HT-29 (cell line): ENCODE measurements at regions not wholly inside any gene's neighbourhood (a gene's known extent, or its start where the extent isn't known, plus 50 kb on each side); places are given as distances from the start of the nearest gene placed in this dataset.
"Not testable (repeated sequence)": the region's sequence is repeated elsewhere in the genome, so short reads cannot be mapped to it uniquely, and the experiment has no call there.

ENCODE experiments used
- DNase-seq: peaks from one replicate; pipeline ENCODE4 v3.0.0-alpha.2; 2015; ENCODE audit warnings: low spot score

GRCh38 chr9:93813221-93814076, 141.7 kb downstream of the BARX1 start:
- DNase-seq, result no peak

DNA sequence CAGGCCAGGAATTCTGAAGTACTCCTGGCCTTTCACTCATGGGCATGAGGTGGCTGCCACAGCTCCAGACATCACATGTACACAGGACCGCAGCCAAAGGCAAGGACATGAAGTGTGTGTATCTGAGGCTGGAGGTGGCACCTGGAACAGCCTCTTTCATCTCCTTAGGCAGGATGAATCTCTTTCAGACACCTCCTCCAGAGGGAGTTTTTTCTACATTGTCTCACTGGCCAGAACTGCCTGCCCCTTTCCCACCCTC, 142.8 kb downstream of the BARX1 start:
- DNase-seq, result no peak

- no peak for DNase-seq
Observed at GRCh38 chr9:93810028-93810971, 144.9 kb downstream of the BARX1 start.

DNA sequence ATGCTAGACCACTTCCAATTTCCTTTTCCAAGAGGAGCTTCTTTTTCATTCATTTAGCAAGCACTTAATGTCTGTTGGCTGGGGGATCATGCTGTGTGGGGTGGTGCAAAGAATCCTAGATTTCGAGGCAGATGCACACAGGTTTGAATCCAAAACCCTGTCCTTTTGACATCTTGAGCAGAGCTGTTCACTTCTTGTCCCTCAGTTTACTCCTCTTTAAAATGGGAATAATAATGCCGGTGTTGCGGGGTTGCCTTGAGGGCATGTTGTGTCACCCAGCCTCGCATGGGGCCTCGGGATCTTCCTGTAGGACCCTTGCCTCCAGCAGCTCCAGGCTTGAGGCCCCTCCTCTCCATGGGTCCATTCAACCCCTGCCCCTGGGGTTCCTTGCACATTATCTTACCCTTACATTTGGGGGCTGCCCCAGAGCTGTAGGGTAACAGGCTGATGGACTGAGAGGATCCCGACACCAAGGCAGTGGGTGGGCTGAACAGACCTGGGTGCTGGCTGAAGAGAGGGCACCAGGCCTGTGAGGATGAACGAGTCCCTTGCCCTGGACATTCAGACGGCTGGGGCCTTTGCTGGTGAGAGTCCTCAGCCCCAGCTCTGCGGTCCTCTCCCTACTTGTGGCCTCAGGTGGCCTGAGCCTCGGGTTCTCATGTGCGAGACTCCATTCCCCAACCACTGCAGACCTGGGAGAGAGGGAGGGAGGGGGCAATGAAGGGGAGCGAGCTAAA, 145.8 kb downstream of the BARX1 start:
- no peak for DNase-seq

- no peak for DNase-seq
Observed at GRCh38 chr9:93808115-93809029, 146.8 kb downstream of the BARX1 start.

- DNase-seq, result no peak
Observed at GRCh38 chr9:93807166-93808074, 147.7 kb downstream of the BARX1 start.

- no peak for DNase-seq
Observed at GRCh38 chr9:93801581-93802284, 153.4 kb downstream of the BARX1 start.

DNA sequence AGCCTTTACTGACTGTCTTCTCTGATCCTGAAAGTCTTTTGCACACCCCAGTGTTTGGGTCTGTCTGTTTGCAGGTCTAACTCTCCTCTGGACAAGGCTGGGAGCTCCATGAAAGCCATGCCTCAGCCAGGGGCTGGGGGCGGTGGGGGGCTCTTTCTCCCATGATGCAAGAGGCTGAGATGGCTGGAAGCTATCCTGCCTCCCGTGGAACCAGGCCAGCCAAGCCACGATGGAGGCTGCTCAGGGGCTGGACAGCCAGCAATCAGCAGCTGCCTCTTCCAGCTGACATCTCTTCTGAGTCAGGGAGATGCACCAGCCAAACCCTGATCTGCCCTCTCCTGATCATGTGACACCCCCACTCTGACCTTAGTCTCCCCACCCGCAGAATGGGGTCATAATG, 154.0 kb downstream of the BARX1 start:
- DNase-seq, result no peak

DNA sequence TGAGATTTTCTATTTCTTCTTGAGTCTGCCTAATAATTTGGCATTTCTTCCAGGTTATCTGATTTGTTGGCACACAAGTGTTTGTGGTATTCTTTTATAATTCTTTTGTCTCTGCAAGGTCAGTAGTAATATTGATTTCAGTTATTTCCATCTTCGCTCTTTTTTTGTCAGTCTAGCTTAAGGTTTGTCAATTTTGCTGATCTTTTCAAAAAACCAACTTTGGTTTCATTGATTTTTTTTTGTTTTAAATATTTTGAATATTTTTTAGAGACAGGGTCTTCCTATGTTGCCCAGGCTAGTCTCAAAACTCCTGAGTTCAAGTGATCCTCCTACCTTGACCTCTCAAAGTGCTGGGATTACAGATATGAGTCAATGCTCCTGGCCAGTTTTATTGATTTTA, 162.8 kb downstream of the BARX1 start:
- DNase-seq, result no peak

DNA sequence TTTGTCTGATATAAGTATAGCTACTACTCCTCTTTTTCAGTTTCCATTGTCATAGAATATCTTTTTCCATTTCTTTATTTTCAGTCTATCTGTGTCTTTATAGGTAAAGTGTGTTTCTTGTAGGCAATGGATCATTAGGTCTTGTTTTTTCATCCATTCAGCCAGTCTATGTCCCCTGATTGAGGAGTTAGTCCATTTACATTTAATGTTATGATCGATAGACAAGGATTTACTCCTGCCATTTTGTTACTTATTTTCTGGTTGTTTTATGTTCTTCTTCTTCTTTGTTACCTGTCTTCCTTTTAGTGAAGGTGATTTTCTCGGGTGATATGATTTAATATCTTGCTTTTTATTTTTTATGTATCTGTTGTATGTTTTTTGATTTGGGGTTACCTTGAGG, 169.0 kb downstream of the BARX1 start:
- DNase-seq, result no peak

DNA sequence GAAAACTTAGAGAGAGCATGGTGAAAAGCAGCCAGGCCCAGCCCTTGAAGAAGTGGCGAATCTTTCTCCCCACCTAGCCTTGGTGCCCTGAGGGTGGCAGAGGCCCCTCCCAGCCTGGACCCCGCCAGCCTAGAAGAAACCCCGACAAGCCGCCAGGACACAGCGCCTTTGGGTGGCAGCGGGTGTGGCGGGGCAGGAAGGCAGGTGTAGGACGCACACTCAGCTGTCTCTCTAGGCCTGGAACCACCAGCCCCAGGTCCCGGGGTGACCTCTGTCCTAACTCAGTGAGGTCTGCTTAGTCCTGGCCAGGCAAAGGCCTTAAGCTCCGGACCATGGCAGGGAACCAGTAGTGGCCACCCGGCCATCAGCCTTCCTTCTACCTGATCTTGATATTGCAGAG, 178.3 kb downstream of the BARX1 start:
- DNase-seq, result no peak

DNA sequence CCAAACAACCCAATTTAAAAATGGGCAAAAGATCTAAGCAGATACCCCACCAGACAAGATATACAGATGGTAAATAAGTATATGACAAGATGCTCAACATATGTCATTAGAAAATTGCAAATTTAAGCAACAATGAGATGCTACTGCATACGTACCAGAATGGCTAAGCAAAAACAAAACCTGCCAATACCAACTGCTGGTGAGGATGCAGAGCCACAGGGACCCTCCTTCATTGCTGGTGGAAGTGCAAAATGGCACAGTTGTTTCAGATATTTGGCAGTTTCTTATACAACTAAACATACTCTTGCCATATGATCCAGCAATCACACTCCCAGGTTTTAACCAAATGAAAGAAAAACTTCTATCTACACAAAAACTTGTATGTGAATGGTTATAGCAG, 178.9 kb downstream of the BARX1 start:
- no peak for DNase-seq

DNA sequence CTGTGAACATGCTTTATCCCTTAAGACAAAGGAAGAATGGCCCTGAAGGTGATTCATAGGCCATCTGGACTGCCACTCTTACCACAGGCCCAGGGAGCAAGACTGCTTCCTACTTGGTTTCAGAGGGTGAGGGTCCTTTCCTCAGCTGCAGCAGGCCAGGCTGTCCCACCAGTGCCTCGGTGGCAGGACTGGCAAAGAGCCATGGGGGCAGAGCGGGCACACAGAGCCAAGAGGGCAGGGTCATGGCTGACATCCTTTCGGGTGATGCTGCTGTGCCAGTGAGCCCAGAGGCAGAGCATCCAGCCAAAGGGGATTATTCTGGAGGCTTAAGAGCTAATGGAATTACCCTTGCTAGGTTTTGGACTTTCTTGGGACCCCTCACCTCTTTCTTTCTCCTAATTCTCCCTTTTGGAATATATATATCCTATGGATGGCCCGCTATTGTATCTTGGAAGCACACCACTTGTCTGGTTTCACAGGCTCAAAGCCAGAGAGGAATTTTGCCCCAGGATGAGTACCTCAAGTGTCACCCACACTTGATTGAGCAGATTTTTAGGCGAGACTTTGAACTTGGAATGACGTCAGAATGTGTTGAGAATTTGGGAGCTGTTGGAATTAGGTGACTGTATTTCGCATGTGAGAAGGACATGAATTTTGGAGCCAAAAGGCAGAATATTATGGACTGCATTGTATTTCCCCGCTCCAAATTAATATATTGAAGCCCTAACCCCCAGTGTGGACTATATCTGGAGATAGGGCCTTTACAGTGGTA, 180.6 kb downstream of the BARX1 start:
- no peak for DNase-seq

DNA sequence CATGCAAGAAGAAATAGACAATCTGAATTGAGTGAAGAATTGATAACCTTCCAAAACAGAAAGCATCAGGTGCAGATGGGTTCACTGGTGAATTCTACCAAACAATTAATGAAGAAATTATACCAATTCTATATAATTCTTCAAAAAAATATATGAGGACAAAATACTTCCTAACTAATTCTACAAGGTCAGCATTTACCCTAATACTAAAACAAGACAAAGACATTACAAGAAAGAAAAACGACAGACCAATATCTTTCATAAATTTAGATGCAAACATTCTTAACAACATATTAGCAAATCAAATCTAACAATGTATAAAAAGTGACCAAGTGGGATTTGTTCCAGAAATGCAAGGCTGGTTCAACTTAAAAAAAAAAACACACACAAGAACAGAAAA, 183.9 kb downstream of the BARX1 start:
- DNase-seq, result no peak

GRCh38 chr9:93761822-93762221, 185.4 kb downstream of the PHF2 start:
- no peak for DNase-seq

DNA sequence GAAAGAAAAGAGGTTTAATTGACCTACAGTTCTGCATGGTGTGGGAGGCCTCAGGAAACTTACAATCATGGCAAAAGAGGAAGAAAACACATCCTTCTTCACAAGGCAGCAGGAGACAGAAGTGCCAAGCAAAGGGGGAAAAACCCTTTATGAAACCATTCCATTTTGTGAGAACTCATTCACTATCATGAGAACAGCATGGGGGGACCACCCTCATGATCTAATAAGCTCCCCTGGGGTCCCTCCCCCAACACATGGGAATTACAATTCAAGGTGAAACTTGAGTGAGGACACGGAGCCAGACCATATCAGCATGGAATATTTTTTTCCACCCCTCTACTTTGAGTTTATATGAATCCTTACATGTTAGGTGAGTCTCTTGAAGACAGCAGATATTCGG, 173.7 kb downstream of the PHF2 start:
- DNase-seq, result no peak

DNA sequence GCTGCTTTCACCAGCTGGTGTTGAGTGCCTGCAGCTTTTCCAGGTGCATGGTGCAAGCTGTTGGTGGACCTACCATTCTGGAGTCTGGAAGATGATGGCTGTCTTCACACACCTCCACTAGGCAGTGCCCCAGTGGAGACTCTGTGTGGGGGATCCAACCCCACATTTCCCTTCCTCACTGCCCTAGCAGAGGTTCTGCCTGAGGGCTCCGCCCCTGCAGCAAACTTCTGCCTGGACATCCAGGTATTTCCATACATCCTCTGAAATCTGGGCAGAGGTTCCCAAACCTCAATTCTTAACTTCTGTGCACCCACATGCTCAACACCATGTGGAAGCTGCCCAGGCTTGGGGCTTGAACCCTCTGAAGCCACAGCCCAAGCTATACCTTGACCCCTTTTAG, 172.4 kb downstream of the PHF2 start:
- DNase-seq, result not testable (repeated sequence)

GRCh38 chr9:93731963-93732362, 155.6 kb downstream of the PHF2 start:
- DNase-seq, result no peak

- no peak for DNase-seq
Observed at GRCh38 chr9:93730648-93731047, 154.3 kb downstream of the PHF2 start.
